ENCODE measurements at regions not wholly inside any gene's neighbourhood (a gene's known extent, or its start where the extent isn't known, plus 50 kb on each side); places are given as distances from the start of the nearest gene placed in this dataset.

GRCh38 chr13:84528408-84529070 lies 646.3 kb upstream of the SLITRK1 start:
- DNase-seq = no peak

GRCh38 chr13:84525865-84526264 lies 643.6 kb upstream of the SLITRK1 start:
- DNase-seq = no peak

GRCh38 chr13:84524586-84524985 lies 642.3 kb upstream of the SLITRK1 start:
- no peak for DNase-seq

- no peak for DNase-seq
These were observed 617.7 kb upstream of the SLITRK1 start for GRCh38 chr13:84500016-84500415.

GRCh38 chr13:84497613-84498012 lies 615.3 kb upstream of the SLITRK1 start:
- no peak for DNase-seq

GRCh38 chr13:84491952-84492351 lies 609.7 kb upstream of the SLITRK1 start:
- peak; percentile 77 to 81 for DNase-seq

GRCh38 chr13:84487752-84488151 lies 605.5 kb upstream of the SLITRK1 start:
- DNase-seq = no peak

GRCh38 chr13:84481958-84482357 lies 599.7 kb upstream of the SLITRK1 start:
- no peak for DNase-seq

GRCh38 chr13:84479656-84480055 lies 597.4 kb upstream of the SLITRK1 start:
- DNase-seq = no peak

GRCh38 chr13:84470528-84470927 lies 588.3 kb upstream of the SLITRK1 start:
- no peak for DNase-seq

- DNase-seq = no peak
These were observed 584.2 kb upstream of the SLITRK1 start for GRCh38 chr13:84466461-84466860.

GRCh38 chr13:84460989-84461388 lies 578.7 kb upstream of the SLITRK1 start:
- DNase-seq = no peak

- no peak for DNase-seq
These were observed 573.0 kb upstream of the SLITRK1 start for GRCh38 chr13:84455143-84455905.

GRCh38 chr13:84447640-84447978 lies 565.3 kb upstream of the SLITRK1 start:
- no peak for DNase-seq

- DNase-seq = peak; percentile 96 to 98
These were observed 564.8 kb upstream of the SLITRK1 start for GRCh38 chr13:84446972-84447639.

GRCh38 chr13:84445776-84446175 lies 563.5 kb upstream of the SLITRK1 start:
- no peak for DNase-seq

- no peak for DNase-seq
These were observed 561.2 kb upstream of the SLITRK1 start for GRCh38 chr13:84443463-84443862.

GRCh38 chr13:84439108-84439507 lies 556.8 kb upstream of the SLITRK1 start:
- DNase-seq = no peak

GRCh38 chr13:84433024-84433423 lies 550.8 kb upstream of the SLITRK1 start:
- no peak for DNase-seq

GRCh38 chr13:84431646-84432045 lies 549.4 kb upstream of the SLITRK1 start:
- no peak for DNase-seq

- no peak for DNase-seq
These were observed 548.2 kb upstream of the SLITRK1 start for GRCh38 chr13:84430446-84430845.

GRCh38 chr13:84430015-84430414 lies 547.7 kb upstream of the SLITRK1 start:
- DNase-seq = no peak

GRCh38 chr13:84418041-84418440 lies 535.8 kb upstream of the SLITRK1 start:
- no peak for DNase-seq

GRCh38 chr13:84417416-84417815 lies 535.1 kb upstream of the SLITRK1 start:
- DNase-seq = no peak

All from SHP77 (cell line).